ENCODE measurements at regions not wholly inside any gene's neighbourhood (a gene's known extent, or its start where the extent isn't known, plus 50 kb on each side); places are given as distances from the start of the nearest gene placed in this dataset.

DNA sequence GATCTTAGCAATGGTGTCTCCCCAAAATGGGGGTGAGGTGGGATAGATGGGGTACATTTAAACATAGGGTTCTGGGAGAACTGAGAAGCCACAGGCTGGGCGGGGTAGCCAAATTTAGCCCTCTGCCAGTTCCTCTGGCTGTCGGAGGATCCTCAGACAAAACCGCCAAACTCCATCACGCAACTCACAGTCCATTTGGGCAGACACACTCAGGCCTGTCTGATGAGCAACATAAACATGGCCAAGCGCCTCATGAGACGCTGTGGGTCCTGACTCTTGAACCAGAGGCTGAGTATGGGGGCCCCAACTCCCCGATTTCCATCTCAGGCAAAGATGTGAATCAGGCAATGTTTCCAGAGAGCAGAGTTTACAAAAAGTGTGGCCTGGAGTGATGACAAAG, 162.3 kb downstream of the FGF18 start:
- DNase-seq = no peak

DNA sequence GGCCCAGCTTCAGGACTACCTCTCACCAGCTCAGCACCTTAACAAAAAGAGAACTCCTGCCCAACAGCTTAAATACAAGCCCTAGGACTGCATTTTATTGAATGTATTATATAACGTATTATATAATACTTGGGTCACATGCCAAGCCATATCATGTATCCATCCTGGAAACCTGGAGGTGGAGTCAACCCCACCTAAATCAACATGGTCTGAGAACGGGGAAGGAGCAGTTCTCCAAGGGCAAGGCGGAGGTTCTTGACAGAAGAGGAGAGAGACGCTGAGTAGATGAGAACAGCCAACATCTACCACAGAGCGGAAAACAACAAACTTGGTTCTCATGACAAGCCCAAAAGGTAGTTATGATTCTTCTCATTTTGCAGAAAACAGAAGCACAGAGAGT, 163.4 kb downstream of the FGF18 start:
- DNase-seq = no peak

DNA sequence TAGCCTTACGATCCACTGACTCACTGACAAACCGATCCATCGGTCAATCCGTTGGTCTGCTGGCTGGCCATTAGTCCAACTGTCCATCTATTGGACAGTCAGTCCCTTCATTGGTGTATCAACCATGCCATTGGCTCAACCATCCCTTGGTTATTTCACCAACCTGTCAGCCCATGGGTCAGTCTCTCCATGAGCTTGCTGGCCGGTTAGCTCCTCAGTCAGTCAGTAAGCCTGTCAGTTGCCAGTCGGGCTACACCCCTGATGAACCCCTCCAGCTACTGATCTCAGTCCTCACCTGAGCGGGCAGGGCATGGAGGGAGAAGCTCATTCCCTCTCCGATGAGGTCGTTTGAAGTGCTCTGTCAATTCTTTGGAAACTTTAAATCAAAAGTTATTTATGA, 166.5 kb downstream of the FGF18 start:
- no peak for DNase-seq

DNA sequence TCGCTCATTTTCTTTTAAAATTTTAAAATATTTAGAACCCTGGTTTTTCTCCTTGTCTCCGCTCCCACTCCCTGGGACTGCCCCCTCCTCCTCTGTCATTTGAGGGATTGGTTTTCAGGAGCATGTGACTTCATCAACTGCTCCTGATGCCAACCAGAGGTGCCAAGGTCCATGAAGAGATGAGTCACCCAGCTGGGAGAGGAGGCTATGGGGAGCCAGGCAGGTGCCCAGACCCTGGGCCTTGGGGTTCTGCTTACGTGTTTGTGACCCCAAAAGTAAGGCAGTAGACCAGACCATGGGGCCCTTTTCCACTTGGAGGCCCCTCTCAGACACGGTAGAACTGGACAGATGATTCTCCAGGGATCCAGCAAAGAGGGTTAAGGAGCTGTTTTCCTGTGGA, 167.0 kb downstream of the FGF18 start:
- no peak for DNase-seq

DNA sequence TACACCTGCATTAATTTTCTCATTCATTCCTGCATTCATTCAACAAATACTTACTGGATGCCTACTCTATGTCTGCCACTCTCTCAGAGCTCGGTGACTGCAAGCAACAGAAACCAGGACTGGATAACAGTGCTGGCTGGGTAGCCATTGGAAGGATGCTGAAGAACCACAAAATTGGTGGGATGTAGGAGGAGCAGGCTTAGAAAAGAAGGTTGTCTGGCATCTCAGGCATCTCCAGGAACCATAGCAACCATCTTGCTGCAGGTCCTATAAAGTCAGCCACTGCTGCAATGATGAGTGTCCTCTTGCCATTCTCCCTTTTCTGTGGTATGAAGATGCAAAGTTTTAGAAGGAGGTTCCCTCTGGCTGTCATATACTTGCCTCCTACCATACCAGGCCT, 168.6 kb downstream of the FGF18 start:
- DNase-seq = no peak

DNA sequence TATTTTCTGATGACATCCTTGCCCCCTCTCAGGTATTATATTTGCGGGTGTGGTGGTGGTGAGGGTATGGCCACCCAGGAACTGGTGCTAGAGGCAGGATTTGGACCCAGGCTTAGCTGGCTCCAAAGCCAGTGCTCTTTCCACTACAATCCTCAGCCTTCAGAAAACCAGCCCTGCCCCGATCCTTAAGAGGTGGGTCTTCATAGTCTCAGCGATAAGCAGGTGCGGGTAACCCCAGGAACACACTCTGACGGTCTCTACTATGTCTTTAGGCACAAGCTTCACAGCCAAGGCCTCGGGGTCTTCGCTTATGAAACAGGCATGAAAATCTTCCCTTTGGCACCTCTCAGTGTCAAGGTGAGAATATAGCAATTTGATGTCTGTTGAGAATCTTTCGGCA, 169.3 kb downstream of the FGF18 start:
- no peak for DNase-seq

DNA sequence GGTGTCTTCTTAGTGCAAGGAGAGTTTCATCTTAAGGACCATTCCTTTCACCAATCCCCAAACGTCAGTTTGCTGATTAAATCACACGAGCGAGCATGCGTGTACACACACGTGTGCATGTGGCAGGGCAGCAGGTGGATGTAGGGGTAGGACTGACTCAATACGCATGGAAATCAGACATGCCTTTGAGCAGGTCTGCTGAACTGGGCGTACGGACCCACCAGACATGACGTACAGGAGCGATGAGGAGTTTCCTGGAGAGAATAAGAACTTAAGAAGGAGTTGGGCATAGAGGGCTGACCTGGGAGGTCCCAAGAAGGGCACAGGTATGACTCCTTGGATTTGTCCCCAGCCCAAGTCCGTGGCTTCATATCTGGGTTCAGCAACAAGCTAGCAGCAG, 170.0 kb downstream of the FGF18 start:
- no peak for DNase-seq

DNA sequence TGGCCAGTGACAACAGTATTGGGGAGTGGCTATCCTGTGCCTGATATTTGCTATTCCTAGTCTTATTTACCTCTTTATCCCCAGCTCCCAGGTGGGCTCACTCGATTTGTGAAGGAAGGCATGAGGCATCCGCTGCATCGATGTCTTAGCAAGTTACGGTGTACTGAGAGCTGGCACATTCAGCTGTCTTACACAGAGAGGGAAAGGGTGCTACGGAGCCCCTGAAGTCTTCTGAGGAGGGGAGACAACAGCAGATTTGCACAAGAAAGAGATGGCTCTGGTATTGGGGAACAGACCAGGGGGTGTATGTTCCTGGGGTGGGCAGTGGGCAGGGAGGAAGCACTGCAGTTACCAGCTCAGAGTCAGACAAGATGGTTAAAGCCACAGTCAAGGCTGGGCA, 172.6 kb downstream of the FGF18 start:
- no peak for DNase-seq

DNA sequence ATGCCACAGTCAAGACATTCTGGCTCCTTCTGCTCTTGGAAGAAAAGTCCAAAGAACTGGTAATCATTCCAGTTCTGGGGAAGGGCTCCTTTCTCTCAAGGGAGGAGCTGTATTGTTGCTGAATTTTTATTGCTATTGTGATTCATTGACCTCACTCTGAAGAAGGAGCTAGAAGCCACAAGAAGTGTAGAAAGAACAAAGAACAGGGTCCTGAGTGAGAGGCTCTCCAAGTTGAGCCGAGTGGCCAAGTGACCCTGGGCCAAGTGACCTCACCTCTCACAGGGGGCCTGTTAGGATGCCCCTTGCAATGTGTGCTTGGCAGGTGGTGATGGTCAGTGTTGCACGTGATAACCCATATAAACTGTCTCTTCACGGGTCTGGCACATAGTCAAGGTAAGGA, 173.3 kb downstream of the FGF18 start:
- DNase-seq = no peak

DNA sequence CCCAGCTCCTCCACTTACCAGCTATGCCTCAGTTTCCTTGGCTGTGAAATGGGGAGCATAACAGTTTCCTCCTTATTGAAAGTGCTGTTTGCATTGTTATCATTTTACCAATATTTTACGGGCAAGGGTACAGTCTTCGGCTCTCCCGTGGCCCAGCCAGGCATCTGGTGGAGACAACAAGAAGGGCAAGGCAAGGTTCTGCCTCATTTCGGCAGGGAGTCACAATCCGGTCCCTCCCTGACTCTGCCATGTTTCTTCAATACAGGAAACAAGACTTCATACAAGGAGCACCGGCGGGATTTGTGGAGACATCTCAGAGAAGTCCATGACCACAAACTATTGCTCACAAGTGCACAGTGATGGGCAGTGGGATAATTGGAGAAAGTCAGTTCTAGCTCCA, 174.0 kb downstream of the FGF18 start:
- DNase-seq = no peak

DNA sequence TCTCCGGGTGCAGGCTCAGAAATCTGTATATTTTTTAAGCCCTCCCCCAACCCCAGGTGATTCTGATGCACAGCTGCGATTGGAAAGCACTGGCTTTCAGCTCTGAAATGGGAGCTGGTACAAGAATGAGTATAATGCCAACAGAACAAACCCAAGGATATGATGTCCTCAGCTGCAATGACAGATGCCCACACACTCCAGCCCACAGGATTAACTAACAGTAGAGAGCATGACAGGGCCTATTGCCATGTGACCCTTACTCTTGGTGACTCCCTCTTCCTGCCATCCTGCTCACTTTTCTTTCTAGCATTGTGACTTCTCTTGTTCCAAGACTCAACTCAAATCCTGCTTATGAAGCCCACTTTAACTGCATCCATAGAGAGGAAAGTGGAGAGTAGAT, 174.5 kb downstream of the FGF18 start:
- no peak for DNase-seq

DNA sequence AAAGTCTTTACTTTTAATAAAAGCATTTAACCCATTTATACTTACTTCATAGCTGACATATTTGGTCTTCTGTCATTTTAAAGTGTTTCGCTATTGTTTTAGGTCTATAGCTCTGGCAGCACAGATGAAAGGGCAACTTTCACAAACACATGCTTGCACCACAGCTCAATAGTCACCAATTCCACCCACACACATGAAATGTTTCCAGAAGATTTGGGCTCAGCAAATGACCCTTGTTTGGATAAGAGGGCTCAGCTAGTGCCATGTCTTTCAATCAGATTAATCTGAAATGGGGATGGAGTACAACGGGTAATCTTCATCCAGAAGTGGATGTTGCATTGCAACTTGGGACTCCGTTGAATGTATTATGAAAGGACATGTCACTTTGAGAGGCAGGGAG, 176.0 kb downstream of the FGF18 start:
- DNase-seq = no peak

DNA sequence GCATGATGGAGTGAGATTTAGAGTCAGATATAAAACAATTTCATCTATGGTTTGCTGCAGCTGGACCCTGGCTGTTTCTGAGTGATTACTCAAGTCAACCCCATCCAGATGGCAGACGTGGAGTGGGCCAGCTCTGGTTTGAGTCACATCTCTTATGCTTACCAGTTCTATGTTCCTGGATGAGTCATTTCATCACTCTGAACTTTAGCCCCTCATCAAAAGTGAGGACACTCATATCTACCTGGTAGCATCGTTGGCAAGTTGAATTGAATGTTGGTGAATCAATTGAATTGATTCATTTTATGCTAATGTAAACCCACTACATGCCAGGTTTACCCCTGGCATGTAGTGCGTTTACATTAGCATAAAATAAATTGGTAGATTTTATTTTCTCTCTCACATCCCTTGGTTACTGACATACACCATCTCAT, 176.4 kb downstream of the FGF18 start:
- peak; percentile 34 for DNase-seq

DNA sequence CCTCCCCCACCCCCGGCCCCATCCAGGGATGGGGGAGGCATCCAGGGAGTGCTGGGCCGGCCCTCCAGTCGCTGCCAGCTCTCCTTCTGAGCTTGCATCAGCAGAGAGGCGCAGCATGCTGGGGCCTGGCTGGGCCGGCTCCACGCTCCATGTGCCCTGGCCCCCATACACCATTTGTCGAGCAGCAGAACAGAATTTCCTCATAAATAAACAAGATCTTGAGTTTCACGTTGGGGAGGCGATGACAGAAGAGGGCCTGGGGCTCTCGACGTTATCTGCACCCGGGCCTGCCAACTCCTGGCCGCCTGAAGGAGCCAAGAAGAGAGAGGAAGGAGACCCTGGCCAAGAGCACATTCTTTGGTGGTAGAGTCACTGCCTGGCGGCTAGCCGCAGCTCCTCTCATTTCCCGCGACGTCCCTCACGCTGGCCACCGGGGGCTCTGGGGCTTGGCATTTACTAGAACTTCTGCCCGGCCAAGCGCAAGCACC, 177.0 kb downstream of the FGF18 start:
- DNase-seq = no peak

DNA sequence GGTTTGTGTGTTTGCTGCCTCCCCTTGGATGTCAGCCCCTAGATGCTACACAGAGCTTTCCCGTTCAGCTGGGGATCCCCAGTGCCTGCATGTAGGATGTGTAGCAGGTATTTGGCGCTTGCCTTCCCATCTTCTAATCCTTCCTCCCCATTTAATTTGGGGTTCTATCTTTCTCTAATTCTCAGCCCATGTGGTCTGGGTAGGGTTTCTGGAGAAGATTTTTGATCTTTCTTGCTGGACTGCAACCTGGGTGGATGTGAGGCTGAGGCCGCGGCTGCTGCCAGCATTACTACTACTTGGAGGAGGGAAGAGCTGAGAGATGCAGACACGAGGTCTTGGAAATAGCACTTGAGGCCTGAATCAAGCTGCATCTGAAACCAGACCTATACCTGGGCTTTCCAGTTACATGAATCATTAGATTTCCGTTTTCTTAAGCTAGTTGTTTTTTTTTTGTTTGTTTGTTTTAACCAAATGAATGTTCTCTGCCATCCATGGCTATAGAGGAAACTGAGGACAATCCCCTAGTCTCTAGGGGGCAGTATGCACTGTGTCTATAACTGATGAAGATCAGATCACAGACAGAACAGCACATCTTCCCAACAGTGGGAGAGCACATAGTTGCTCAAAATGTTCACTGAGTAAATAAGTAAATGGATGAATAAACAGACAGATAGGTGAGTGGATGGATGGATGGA, 178.6 kb downstream of the FGF18 start:
- no peak for DNase-seq

DNA sequence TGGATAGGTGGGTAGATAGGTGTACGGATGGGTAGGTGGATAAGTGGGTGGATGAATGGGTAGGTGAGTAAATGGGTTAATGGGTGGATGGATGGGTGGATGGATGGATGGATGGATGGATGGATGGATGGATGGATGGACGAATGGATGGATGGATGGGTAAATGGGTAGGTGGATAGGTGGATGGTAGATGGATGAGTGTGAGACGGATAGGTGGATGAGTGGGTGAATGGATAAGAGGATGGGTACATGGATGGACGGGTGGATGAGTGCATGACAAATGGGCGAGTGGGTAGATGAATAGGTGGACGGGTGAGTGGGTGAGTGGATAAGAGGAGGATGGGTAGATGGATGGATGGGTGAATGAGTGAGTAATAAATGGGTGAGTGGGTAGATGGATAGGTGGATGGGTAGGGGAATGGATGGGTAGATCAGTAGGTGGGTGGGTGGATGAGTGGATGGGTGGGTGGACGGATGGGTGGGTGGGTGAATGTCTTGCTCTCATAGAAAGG, 179.2 kb downstream of the FGF18 start:
- no peak for DNase-seq

DNA sequence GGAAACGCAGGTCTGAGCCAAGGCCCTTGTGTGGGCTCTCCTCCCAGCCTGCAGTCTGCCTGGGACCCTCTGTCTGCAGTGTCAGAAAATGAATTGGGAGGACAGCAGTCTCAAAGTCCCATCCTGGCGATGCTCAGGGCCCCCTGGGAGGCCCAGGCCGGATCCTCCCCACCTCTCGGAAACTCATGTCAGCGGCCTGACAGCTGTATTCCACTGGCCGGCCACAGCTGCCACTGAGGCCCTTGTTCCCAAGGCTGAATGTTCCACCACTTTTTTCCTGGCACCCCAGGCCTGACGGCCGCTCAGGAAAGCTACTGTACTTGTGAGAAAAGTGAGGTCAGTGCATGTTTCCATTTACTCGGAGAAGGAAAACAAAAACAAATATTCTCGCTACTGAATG, 180.0 kb downstream of the FGF18 start:
- DNase-seq = no peak

DNA sequence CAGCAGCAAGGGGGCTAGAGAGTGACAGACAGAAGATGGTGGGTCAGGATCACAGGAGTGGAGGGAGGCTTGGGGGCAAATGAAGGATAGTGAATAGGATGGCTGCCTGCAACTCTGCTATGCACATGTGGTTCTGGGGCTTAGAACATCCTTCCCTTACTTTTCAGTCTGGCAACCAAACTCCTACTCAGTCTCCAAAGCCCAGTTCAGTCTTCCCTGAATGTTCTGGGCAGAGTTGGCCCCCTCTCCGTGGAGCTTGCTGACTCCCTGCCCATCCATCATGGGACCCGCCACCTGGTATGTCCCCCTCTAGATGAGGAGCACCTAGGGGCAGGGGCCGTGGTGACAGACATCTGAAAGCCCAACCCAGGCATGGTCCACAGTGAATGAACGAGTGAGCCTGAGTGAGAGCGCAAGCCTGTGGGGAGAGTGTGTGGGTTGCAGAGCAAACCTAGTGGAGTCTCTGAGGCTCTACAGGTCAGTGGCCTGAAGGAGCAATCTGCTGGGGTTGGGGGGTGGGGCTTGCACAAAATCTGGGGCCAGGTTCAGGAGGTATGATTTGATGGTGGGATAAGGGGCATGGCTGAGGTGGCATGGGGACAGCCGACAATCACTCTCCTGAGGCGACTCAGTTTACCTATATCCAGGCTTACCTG, 180.6 kb downstream of the FGF18 start:
- no peak for DNase-seq

DNA sequence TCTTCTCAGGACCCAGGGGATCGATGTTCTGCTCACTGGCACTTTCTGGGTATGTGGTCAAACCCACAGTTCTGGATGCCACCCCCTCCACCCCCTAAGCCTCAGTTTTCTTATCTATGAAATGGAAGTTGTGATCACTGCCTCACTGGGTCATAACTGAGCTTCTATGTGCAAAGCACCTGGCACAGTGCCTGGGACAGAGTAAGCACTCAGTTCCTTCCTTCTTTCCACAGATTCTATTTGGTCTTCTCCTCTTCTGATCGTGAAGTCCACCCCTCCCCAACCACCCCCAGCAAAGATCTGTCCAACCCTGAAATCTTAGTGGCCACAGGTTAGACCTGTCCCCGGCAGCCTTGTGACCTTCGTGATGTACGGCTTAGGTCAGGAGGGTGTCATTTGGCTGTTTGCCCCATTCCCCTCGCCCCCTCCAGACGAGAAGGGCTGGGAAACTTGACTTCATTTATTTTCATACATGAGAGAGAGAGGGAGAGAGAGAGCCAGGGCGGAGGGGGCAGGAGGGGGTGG, 181.4 kb downstream of the FGF18 start:
- DNase-seq = no peak

DNA sequence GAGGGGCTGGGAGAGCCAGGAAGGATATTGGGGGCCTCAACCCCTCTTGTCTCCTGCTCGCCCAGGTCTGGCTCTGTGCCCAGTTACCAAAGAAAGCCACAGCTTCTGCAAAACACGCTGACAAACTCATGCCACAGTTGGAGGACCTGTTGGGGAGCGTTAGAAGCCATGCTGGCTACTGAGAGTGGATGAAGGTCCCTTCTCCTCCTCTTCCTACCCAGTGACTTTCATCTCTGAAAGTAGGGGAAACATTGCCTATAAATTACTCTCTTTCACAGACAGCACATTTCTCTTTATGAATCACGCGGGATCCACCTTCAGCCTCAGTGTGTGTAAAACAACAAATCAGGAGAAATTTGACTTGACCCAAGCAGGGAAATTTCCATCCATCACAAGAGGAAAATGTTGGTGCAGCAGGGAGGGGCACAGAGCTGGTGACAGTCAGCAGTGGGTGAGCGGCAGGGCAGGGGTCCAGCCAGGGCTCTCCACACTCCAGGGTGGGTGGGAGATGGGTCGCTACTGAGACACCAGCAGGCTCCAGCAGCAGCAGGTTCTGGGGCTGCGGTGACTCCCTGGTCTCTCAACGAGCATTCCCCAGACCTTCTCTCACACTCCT, 181.9 kb downstream of the FGF18 start:
- DNase-seq = peak; percentile 18

DNA sequence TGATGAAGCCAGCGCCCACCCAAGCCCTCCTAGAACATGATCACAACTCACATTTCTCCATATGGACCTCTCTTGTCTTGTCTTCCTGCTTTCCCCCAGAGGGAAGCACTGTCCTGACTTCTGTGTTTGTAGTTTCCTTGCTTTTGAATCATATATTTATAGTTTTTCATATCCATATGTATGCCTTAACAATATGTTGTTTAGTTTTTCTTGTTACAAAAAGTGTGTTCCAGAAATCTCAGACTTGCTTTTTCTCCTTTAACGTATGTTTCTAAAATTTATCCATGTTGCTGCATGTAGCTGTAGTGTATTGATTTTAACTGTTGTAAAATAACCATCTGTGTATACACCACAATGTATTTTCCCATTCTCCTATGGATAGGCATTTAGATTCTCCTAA, 182.0 kb upstream of the SMIM23 start:
- DNase-seq = no peak

DNA sequence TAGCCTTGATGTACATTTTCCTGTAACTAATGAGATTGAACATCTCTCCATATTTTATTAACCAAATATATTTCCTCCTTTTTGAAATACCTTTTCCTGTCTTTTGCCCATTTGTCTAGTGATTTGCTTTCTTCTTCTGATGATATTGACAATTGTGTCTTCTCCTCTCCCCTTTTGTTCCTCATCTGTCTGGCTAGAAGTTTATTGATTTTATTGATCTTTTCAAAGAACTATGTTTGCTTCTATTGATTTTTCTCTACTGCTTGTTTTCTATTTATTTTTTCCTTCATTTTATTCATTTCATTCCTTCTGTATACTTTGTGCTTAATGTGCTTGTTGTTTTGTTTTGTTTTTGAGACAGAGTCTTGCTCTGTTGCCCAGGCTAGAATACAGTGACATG, 181.4 kb upstream of the SMIM23 start:
- DNase-seq = no peak

DNA sequence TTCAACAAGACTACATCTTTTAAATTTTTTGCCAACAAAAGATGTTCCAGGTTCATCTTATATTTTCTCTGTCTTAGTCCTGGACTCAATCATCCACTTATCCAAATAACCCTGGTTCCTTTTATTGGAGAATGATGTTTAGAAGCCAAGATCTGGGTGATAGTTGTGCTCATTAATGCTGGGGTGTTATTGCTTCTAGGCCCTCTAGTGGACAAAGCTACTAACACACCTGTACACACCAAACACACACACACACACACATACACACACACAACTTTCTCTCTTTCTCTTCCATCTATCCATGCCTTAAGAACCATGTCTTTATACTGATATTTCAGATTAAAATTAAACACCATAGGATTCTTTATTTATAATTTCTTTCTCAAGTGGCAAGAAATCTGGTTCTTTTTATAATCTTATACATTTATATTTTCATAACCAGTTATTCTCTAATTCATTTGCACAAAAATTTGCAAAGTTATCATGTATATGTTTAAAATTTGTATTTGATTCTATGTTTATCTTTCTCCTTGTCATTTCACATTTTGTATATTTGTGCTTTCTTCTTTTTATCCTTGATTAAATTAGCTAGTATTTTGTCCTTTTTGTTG, 179.1 kb upstream of the SMIM23 start:
- DNase-seq = no peak

DNA sequence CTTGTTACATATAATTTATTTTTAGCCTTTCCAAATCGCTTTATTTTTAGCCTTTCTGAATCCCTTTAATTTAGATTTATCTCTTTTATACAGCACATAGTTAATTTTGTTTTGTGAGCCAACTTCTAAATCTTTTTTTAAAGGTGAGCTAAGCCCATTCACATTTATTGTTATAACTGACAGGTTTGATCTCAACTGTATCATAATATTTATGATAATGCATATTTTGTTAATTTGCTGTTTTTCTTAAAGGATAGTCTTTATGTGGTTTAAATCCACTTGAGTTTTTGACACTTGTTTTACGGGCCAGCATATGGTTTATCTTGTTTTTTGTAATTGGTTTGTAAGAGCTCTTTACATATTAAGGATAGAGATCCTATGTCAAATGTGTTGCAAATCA, 177.8 kb upstream of the SMIM23 start:
- DNase-seq = no peak

All from stimulated activated CD4-positive, alpha-beta T cell treated with anti-CD3 and anti-CD28 coated beads, Interleukin-1b, Interleukin-23, amount 100 ng/mL, for 48 hours (primary cell).